ENCODE measurements at regions not wholly inside any gene's neighbourhood (a gene's known extent, or its start where the extent isn't known, plus 50 kb on each side); places are given as distances from the start of the nearest gene placed in this dataset.

- DNase-seq (ENCODE audit: low read depth, low spot score), result no peak
- TF ChIP-seq CTCF (conservative IDR thresholded peaks at IDR 0.05), result no peak
- Mint-ChIP-seq H3K27me3 (ENCODE audit: low read depth) (no peaks in the 10 kb centered on the region), H3K4me1 (peaks cover 19% of the 10 kb centered on the region), H3K9me3 (no peaks in the 10 kb centered on the region), H3K36me3 (ENCODE audit: low read depth) (peaks cover 5% of the 10 kb centered on the region), H3K27ac (ENCODE audit: unreplicated experiment) (no peak overlapping the region), H3K4me3 (no peak overlapping the region)
These were observed 303.9 kb downstream of the FOXO1 start for GRCh38 chr13:40362502-40362901.

GRCh38 chr13:40363653-40364052, 302.8 kb downstream of the FOXO1 start:
- TF ChIP-seq CTCF (conservative IDR thresholded peaks at IDR 0.05), result no peak
- H3K27me3 Mint-ChIP-seq (ENCODE audit: low read depth), result no peaks in the 10 kb centered on the region
- H3K27ac Mint-ChIP-seq (ENCODE audit: unreplicated experiment), result no peak overlapping the region
- DNase-seq (ENCODE audit: low read depth, low spot score), result no peak
- H3K9me3 Mint-ChIP-seq, result no peaks in the 10 kb centered on the region
- H3K4me3 Mint-ChIP-seq, result no peak overlapping the region
- peaks cover 31% of the 10 kb centered on the region for H3K4me1 Mint-ChIP-seq
- peaks cover 5% of the 10 kb centered on the region for H3K36me3 Mint-ChIP-seq (ENCODE audit: low read depth)

GRCh38 chr13:40366119-40366518, 300.3 kb downstream of the FOXO1 start:
- peaks cover 49% of the 10 kb centered on the region for H3K4me1 Mint-ChIP-seq
- no peaks in the 10 kb centered on the region for H3K9me3 Mint-ChIP-seq
- TF ChIP-seq CTCF (conservative IDR thresholded peaks at IDR 0.05), result no peak
- no peak for DNase-seq (ENCODE audit: low read depth, low spot score)
- no peaks in the 10 kb centered on the region for H3K27me3 Mint-ChIP-seq (ENCODE audit: low read depth)
- peaks cover 5% of the 10 kb centered on the region for H3K36me3 Mint-ChIP-seq (ENCODE audit: low read depth)
- H3K4me3 Mint-ChIP-seq, result no peak overlapping the region
- H3K27ac Mint-ChIP-seq (ENCODE audit: unreplicated experiment), result no peak overlapping the region

- H3K27me3 Mint-ChIP-seq (ENCODE audit: low read depth), result no peaks in the 10 kb centered on the region
- no peaks in the 10 kb centered on the region for H3K9me3 Mint-ChIP-seq
- no peak overlapping the region for H3K27ac Mint-ChIP-seq (ENCODE audit: unreplicated experiment)
- no peak overlapping the region for H3K4me3 Mint-ChIP-seq
- TF ChIP-seq CTCF (conservative IDR thresholded peaks at IDR 0.05), result no peak
- no peak for DNase-seq (ENCODE audit: low read depth, low spot score)
- H3K4me1 Mint-ChIP-seq, result peaks cover 60% of the 10 kb centered on the region
- H3K36me3 Mint-ChIP-seq (ENCODE audit: low read depth), result peaks cover under 1% of the 10 kb centered on the region
These were observed 298.1 kb downstream of the FOXO1 start for GRCh38 chr13:40368127-40368891.

GRCh38 chr13:40370661-40371060, 295.8 kb downstream of the FOXO1 start:
- H3K9me3 Mint-ChIP-seq, result no peaks in the 10 kb centered on the region
- no peaks in the 10 kb centered on the region for H3K27me3 Mint-ChIP-seq (ENCODE audit: low read depth)
- H3K4me3 Mint-ChIP-seq, result no peak overlapping the region
- H3K27ac Mint-ChIP-seq (ENCODE audit: unreplicated experiment), result no peak overlapping the region
- no peaks in the 10 kb centered on the region for H3K36me3 Mint-ChIP-seq (ENCODE audit: low read depth)
- peaks cover 64% of the 10 kb centered on the region for H3K4me1 Mint-ChIP-seq
- TF ChIP-seq CTCF (conservative IDR thresholded peaks at IDR 0.05), result no peak
- no peak for DNase-seq (ENCODE audit: low read depth, low spot score)

All from neural crest cell (in vitro differentiated cells).